GM18870 (cell line): ENCODE measurements at regions not wholly inside any gene's neighbourhood (a gene's known extent, or its start where the extent isn't known, plus 50 kb on each side); places are given as distances from the start of the nearest gene placed in this dataset.

ENCODE experiments used
- ATAC-seq: cut with Tn5 transposase; IDR thresholded peaks from one replicate; pipeline ENCODE4 v1.9.1; 2021; ENCODE audit warnings: moderate library complexity; ENCODE audit not compliant: unreplicated experiment

GRCh38 chr3:110070161-110070916, 733.0 kb upstream of the DPPA4 start:
- ATAC-seq, result peak; percentile 61

GRCh38 chr3:110074095-110074494, 736.7 kb upstream of the DPPA4 start:
- no peak for ATAC-seq

GRCh38 chr3:110077093-110077492, 739.7 kb upstream of the DPPA4 start:
- peak; percentile 80 for ATAC-seq

- no peak for ATAC-seq
These were observed 756.1 kb upstream of the DPPA4 start for GRCh38 chr3:110093411-110093810.

GRCh38 chr3:110093812-110094401, 756.6 kb upstream of the DPPA4 start:
- ATAC-seq, result no peak

- ATAC-seq, result no peak
These were observed 762.4 kb upstream of the DPPA4 start for GRCh38 chr3:110099711-110100110.

GRCh38 chr3:110101361-110101760, 764.0 kb upstream of the DPPA4 start:
- no peak for ATAC-seq

- no peak for ATAC-seq
These were observed 769.5 kb upstream of the DPPA4 start for GRCh38 chr3:110106805-110107204.

GRCh38 chr3:110123946-110124345, 786.6 kb upstream of the DPPA4 start:
- no peak for ATAC-seq

GRCh38 chr3:110126065-110126464, 788.7 kb upstream of the DPPA4 start:
- no peak for ATAC-seq

GRCh38 chr3:110133971-110134370, 796.6 kb upstream of the DPPA4 start:
- no peak for ATAC-seq

- no peak for ATAC-seq
These were observed 801.7 kb upstream of the DPPA4 start for GRCh38 chr3:110139048-110139447.

GRCh38 chr3:110139821-110140220, 802.5 kb upstream of the DPPA4 start:
- no peak for ATAC-seq

GRCh38 chr3:110149763-110150162, 812.4 kb upstream of the DPPA4 start:
- no peak for ATAC-seq

GRCh38 chr3:110157221-110157620, 819.9 kb upstream of the DPPA4 start:
- ATAC-seq, result no peak

GRCh38 chr3:110164632-110165369, 827.5 kb upstream of the DPPA4 start:
- ATAC-seq, result no peak

- ATAC-seq, result no peak
These were observed 828.0 kb upstream of the DPPA4 start for GRCh38 chr3:110165370-110165743.

GRCh38 chr3:110165753-110166152, 828.4 kb upstream of the DPPA4 start:
- no peak for ATAC-seq

- ATAC-seq, result no peak
These were observed 829.4 kb upstream of the DPPA4 start for GRCh38 chr3:110166791-110167190.

- no peak for ATAC-seq
These were observed 837.6 kb upstream of the DPPA4 start for GRCh38 chr3:110174908-110175307.

- ATAC-seq, result no peak
These were observed 841.6 kb upstream of the DPPA4 start for GRCh38 chr3:110178965-110179364.

GRCh38 chr3:110180733-110181132, 843.4 kb upstream of the DPPA4 start:
- ATAC-seq, result no peak
